GM21526 (cell line): ENCODE measurements at regions not wholly inside any gene's neighbourhood (a gene's known extent, or its start where the extent isn't known, plus 50 kb on each side); places are given as distances from the start of the nearest gene placed in this dataset.

Experiments used
- ATAC-seq: cut with Tn5 transposase; IDR thresholded peaks from one replicate; pipeline ENCODE4 v1.9.1; 2021; ENCODE audit warnings: moderate library complexity; ENCODE audit not compliant: unreplicated experiment, low FRiP score

DNA sequence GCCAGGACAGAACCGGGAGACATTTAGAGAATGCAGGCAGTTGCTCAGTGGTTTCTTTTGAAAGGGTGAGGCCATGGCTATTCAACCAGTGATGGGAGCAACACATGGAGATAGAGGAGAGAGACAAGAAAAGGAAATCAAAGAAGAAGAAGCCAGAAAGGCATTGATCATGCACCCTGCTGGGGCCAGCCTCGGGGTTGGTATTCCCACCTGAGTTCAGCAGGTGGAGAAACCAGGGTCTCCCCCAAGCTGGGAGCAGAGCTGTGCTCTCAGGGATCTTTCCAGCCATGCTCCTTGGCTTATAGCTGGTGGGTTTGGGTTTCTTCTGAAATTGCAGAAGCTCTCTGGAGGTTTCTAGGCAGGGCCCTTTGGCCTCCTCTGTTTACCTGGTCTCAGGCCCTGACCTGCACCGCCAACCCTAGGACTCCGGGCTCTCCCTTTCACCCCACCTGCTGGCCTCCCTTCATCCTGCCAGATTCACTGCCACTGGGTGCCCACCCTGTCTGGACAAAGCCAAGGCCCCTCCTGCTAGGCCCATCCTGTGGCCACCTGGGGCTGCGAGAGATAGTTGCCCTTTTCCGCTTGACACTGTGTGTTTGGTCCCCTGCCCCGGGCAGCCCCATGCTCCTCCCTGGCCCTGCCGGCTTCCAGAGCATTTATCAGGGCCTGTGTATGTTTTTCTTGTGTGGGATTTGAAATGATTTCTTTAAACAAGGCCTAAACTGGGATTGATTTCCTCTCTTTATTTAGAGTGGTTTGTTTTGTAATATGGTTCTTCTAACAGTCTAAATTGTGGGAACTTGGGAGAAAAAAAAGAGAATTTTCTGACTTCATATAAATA lies 126.7 kb downstream of the DDX1 start:
- no peak for ATAC-seq

DNA sequence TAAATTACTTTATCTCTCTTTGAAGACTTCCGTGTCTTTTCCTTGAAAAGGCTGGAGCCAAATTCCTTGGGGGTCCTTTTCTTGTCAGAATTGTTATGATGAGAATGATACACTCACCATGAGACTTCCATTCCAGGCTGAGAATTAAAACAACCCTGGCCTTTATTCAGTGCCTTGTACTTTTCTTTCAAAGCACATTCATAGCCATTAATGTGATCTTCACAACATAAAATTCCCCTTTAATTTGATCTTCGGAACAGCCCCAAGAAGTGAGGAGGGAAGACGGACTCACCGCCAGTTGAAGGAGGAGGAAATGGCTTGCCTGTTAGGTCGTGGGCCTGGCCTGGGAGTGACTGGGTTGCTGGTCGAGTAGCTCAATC lies 127.3 kb downstream of the DDX1 start:
- ATAC-seq: no peak

DNA sequence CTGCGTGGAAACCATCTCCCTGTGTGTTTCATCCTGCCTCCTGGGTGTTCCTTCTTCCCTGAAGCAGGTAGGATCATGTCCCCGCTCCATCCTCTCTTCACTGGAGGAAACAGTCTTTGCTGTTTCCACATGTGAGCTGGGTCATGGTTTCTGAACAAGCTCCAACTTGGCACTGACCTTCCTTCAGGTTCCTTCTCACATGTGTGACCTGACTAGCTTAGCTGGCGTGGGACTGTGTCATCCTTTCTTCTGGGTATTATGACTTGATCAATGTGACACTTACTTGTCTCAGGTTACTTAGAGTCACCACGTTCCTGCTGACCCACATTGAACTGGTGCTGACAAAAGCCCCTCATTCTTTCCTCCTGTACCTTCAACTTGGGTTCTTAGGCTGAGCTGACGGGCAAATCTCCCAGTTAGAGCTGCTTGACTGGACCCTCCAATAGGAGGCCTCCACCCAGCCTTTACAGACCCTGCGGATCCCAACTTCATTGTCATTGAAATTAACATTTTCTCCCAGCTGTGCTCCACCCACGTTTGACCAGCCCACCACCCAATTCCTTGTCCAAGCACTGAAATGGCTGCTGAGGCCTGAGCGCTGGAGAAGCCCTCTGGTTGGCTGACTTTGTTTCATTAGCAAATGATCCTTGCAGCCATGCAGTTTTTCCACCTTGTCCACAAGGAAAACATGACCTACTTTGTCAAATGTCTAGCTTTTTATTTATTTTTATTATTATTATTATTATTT lies 128.1 kb downstream of the DDX1 start:
- ATAC-seq: no peak

DNA sequence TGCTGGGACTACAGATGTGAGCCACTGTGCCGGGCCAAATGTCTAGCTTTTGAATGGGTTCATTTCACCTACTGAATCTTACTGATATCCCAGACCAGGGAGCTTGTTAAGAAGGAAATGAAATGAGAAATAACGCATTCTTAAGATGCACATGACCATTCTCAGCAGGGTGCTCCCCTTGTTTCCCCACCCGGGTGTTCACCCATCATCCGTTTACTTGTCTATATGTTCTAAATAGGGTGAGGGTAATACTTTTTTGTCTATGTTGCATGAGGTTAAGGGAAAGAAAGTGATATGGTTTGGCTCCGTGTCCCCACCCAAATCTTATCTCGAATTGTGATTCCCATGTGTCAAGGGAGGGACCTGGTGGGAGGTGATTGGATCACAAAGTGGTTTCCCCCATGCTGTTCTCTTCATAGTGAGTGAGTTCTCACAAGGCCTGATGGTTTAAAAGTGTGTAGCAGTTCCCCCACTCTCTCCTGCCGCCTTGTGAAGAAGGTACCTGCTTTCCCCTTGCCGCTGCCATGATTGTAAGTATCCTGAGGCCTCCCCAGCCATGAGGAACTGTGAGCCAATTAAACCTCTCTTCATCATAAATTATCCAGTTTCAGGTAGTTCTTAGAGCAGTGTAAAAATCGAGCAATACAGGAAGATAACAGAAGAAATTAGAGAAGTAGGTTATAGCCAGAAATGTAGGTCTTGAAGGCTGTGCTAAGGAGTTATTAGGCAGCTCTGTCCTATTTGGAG lies 129.1 kb downstream of the DDX1 start:
- ATAC-seq: no peak

DNA sequence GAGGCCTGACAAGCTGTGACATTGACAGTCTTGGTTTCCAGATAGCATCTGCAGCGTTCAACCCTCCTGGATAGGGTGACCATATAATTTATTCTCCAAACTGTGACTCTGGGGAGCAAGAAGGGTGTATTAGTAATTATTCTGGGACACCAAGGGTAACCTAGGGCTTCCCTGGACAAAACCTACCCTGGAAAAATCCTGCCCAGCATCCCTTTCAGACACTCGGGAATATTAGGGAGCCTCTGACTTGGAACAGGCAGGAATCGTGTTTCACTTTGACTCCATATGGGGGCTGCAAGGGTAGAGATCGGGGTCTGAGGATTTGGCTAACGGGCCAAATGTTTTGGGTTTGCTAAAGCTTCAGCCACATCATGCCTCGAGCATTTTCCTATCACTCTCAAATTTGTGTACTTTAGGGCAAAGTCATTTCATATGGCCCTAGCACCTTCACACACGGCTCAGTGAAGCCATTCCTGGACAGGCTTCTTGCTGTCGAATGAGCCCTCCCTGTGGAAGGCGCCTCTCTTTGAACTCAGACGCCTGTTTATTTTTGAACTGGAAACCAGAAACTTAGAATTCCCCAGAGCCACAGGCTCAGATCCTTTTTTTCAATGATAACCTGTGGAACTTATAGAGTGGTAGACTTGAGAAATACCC lies 129.9 kb downstream of the DDX1 start:
- ATAC-seq: no peak

DNA sequence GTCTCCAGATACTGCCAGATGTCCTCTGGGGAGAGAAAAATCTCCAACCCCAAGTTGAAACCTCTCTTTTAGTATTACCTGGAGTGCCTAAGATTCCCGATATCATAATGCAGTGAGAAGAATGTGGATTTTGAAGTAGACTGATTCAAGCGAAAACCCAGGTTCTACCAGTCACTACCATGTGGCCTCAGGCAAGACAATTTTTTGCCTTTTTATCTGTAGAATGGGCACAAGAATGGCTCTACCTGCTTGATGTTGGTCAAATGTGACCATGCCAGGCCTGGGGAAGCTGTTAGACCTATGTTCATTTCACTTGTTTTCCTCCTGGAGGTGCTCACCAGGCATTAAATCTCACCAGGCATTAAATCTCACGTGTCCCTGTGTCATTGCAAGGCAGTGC lies 131.3 kb downstream of the DDX1 start:
- ATAC-seq: no peak

DNA sequence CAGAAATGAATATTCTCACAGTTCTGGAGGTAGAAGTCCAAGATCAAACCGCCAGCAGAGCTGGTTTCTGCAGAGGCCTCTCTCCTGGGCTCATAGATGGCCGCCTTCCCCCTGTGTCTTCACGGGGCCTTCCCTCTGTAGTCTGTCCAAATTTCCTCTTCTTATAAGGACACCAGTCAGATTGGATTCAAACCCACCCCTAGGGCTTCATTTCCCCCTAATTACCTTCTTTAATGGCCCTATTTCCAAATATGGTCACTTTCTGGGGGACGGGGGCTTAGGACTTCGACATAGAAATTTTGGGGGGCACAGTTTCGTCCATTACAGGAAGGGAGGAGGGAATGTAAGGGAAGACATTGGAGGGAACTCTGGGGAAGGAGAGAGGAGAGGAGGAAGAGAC lies 132.6 kb downstream of the DDX1 start:
- ATAC-seq: no peak

DNA sequence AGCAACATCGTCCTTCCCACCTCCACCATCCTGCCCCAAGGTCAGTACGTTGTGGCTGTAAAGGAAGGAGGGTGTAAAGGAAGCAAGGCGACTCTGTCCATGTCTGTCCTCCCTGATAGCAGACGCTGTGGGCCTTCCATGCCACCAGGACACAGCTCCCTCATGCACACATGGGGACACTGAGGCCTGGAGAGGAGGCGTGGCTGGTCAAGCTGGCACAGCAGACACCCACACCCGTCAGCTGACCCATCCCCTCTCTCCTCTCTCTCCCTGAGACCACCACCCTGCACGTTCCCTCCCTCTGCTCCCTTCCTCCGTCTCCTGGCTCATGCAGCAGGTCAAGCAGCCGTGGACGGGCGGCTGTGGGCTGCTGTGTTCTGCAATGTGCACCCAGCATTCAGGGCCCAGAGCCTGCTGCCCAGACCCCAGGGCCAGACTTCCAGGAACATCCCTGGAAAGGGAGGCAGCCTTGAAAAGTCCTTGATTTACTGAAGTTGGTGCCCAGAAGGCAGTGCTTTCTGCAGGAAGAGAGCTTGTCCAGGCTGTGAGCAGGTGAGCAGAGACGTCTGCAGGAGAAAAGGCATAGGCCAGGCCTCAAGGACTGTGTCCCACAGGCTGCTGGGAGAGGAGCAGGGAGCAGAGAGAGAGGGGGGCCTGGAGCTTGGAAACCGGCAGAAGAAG lies 133.6 kb downstream of the DDX1 start:
- ATAC-seq: no peak

DNA sequence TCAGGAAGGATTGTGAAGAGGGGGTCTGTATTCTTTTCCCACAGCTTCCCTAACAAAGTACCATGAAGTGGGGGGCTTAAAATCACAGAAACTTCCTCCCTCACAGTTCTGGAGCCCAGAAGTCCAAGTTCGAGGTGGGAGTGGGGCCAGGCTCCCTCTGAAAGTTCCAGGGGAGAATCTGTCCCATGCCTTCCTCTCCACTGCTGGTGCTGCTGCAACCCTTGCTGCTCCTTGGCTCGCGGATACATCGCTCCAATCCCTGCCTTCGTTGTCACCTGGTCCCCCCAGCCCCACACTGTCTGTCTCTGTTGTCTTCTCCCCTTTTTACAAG lies 134.1 kb downstream of the DDX1 start:
- no peak for ATAC-seq

DNA sequence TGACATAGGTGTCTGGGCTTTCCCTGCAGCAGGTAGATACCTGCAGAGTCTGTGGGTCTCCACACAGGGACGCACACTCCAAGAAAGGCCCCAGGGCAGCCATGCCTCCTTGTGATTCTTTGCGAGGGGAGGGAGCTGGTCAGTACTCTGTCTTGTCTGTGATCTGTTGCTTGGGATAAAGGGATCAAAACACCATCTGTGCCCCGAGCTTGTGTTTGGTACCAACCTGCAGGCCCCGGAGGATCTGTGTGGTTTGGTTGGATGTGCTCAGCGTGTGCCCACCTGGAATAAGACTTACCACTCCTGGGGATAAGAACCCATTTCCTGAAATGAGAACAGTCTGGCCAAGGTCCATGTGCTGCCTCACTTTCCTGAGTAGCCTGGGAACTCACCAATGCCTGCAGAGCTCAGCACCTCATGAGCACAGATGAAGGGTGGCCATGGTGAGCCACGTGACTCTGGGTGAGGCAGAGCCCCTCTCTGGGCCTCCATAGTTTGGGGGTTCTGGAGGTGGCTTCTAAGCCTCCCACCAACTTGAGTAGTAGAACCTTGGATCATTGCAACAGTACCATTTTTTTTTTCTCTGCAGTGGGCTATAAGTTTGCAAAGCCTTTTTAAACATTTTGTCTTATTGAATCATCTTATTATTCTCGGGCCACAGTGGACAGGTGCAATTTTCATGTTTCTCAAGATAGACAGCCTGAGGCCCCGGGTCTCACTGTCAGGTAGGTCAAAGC lies 134.8 kb downstream of the DDX1 start:
- no peak for ATAC-seq

DNA sequence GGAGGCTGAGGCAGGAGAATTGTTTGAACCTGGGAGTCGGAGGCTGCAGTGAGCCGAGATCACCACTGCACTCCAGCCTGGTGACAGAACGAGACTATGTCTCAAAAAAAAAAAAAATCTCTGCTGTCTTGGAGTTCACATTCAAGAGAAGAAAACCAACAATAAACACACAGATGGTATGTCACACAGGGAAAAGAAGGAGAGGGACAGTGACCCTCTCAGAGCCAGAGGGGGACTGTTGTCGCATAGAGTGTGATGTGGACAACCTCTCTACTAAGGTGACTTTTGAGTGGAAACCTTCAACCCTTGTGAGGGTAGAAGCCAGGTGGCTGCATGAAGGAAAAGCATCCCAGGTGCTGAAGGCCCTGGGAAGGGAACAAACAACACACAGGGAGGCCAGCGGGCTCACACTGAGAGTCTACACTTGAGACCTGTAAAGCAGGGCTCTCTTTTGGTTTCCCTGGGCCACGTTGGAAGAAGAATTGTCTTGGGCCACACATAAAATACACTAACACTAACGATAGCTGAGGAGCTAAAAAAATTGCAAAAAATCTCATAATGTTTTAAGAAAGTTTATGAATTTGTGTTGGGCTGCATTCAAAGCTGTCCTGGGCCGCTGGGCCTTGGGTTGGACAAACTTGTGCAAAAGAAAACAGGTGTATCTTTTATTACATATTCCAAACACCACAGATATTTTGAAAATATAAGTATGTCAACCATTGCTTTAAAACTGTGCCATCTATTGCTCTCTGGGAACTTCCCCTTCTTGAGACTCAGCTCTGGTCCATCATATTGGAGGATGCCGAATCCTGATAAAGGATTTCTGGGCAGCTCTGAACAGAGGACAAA lies 136.0 kb downstream of the DDX1 start:
- ATAC-seq: no peak

DNA sequence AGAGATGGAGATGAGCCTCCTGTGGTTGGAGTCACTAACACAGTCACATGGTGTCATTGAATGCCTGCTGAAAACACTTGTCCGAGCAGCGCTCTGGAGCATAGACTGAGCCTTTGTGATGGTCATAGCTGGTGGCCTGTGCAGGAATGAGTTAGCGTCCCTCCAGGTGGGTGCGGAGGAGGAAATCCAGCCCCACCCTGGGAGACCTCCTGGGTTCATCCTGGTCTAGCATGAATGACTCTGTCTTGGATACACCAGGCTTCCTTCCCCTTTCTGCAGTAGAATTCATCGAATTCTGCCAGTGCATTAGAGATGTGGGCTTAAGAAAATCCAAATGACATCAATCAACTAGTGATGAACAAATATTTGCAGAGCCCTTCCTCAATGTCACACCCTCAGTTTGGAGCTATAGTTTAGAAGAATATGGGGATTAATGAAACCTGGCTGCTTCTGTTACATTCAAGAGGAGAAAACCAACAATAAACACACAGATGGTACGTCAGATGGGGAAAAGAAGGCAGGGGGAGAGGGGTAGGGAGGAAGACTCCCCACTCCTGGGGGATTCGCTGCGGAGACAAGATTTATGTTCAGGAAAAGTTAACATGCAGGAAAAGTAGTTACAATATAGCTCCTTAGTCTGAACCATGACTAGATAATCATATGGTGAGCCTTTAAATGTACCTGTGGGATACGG lies 136.7 kb downstream of the DDX1 start:
- ATAC-seq: no peak

DNA sequence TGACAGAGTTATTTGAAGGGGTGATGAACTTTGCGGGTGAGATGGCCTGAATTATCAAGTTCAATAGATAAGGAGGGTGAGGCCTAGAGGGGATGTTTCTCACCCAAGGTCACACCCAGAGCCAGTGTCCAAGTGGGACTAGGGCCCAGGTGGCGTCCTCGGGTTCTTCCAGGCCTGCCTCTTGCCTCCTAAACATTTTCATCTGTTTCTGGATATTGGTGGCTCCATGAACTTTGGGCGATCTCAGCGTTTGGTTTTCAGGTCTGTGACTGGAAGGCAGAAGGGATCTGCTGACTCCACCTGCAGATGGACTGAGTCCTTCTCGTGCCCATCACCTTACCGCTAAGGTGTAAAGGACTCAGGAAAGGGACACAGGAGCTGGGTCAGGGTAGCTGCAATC lies 137.3 kb downstream of the DDX1 start:
- no peak for ATAC-seq

DNA sequence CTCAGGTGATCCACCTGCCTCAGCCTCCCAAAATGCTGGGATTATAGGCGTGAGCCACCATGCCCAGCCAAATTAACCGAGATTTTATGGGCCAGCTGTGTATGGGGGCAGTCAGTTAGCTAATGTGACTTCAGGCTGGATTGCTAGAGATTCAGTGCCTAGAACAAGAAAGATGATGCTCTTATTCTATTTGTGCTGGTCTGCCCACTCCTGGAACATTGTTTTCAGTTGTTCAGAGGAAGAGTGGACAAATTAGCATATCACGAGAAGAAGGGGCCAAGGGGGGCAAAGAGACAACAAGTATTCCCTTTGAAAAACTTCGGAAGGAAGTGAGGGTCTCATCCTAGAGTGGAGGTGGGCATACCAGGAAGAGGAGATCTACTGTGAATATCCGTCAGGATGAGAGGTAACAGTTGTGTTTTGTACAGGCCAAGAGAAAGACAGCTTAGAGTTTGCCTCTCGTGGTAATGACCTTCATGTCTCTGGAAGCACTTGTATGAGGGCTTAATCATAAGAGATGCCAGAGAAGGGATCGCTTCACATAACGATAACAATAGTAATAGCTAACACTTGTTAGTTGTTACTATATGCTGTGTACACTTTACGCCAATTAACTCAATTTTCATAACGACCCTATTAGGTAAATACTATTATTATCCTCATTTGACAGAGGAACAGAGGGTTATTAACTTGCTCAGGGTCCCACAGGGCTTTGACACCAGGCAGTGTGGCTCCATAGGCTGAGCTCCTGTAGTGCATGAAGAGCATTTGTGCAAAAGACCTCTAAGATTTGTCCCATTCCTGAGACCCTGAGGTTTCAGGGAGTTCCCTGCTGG lies 138.3 kb downstream of the DDX1 start:
- ATAC-seq: no peak

DNA sequence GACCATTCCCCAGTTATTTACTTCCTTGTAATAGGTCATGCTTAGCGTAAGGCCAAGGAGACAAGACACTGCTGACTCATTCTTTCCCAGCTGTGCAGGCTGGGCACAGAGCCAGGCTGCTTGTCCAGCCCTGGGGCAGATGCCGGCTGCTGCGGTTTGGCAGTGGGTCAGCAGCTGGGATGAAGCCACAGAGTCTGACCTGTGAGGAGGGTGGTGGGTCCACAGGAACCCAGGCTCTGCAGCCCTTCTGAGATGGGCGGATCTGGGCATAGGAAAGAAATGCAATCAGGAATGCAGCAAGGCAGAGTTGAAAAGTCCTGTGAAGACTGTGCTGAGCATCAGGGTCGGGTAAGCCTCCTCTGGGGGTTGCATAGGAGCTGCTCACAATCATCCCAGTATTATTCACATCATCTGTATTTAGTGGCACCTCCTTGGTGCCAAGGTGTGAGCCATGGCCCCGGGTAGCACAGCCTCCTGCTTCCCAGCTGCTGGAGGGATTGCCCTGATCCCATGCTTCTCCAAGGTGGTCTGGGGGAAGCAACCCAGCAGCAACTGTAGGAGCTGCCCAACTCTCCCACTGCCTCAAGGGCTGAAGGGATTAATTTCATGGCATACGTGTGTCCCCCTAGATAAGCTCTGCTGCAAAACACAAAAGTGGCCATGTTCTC lies 139.0 kb downstream of the DDX1 start:
- ATAC-seq: peak; percentile 34

DNA sequence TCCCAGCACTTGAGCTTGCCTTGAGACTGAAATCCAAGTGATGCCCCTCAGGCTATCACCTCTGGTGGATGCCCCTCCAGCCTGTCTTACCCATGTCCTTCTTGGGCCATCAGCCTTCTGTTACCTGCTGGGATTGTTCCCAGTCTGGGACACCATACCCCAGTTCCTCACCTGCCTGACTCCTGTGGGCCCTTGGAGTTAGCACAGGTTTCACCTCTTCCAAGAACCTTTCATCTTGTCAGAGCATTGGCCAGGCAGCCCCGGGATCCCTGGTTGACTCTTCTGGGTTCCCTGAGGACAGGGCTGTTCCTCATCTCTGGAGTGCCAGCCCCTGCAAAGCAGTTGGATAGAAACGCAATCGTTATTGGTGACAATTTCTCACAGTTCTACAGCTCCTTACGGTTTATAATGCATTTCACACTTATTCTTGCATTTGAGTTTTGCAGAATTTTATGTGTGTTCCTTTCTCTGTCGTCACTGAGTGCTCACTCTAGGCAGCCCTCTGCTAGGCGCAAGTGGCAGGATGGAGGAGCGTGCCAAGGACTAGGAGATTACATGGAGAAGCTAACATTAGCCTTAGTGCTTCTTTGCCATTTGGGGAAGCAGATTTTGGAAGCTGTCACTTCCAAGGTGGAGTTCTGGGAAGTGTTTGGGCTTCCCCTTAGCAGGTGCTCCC lies 139.7 kb downstream of the DDX1 start:
- no peak for ATAC-seq
